Stomach (tissue), 4 donors: ENCODE measurements at regions not wholly inside any gene's neighbourhood (a gene's known extent, or its start where the extent isn't known, plus 50 kb on each side); places are given as distances from the start of the nearest gene placed in this dataset.

Source experiments
- CTCF ChIP-seq, 7 experiments: fragments of 450-650 bp in 4 of 7; fragments of 200-600 bp in 3 of 7; sonication (generic) in 3 of 7; IDR thresholded peaks; one replicate each; pipeline ENCODE4 v1.5.1; 2016 to 2019; ENCODE audit warnings: antibody characterized with exemption in 7 of 7, control low read depth in 2 of 7, mild to moderate bottlenecking in 1 of 7
- EP300 ChIP-seq: sonication (generic); formaldehyde crosslinking; IDR thresholded peaks from one replicate; pipeline ENCODE4 v1.6.1; 2017; ENCODE audit warnings: antibody characterized with exemption
- POLR2A ChIP-seq, 4 donors: fragments of 450-650 bp; IDR thresholded peaks; one replicate each; pipeline ENCODE4 v1.6.1; 2016; ENCODE audit warnings: antibody characterized with exemption in 4 of 4, control low read depth in 2 of 4, mild to moderate bottlenecking in 1 of 4, moderate library complexity in 1 of 4
- POLR2AphosphoS5 ChIP-seq, 3 donors: sonication (generic); formaldehyde crosslinking; IDR thresholded peaks; one replicate each; pipeline ENCODE4 v1.6.1; 2016; ENCODE audit warnings: antibody characterized with exemption in 3 of 3

DNA sequence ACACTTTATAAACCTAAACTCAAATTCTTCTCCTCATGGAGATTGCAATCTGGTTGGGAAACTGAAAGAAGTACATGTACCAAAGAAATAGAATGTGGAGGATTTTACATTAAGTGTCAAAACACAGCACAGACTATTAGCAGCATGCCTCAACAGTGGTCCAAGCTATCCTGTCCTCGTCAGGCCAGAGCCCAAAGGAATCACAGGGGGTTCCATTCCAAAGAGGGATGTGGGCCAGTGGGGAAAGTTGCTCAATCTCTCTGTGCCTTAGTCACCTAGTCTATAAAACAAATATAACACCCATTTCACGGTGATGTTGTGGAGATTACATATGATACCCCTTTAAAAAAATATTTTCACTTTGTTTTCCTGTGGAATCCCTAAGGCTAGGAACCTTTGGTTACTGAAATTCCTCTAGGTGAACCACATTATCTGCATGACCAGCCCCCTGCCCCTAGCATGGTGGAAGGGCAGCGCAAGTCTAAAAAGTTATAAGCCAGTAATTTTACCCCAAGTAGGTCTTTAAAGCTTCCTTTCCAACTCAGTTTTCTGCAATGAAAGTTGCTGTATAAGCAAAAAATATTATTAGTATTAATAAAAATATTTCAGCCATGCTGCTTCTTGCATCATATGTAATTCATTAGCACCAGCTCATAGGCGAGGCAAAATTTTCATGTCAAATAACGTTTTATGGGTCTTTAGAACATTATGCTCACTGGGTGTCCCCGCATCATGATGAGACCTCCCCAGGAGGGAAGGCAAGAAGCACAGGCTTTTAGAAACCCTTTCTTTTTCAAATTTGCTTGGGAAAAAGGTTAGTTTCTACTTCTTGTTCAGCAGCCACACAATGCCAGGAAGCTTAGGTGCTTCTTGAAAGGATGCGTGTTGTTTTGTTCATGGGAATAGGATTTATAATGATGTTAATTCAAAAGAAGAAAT is 548.8 kb upstream of the PKN2 start:
- TF ChIP-seq CTCF (IDR thresholded peaks at IDR 0.05) (no peak), POLR2A (IDR thresholded peaks at IDR 0.05) (no peak), POLR2AphosphoS5 (IDR thresholded peaks at IDR 0.05) (no peak), EP300 (no peak)
